Activated naive CD8-positive, alpha-beta T cell (primary cell): ENCODE measurements at regions not wholly inside any gene's neighbourhood (a gene's known extent, or its start where the extent isn't known, plus 50 kb on each side); places are given as distances from the start of the nearest gene placed in this dataset.

Experiments used
- H3K27ac Mint-ChIP-seq: one replicate; pipeline ENCODE4 v1.8.0; 2021; ENCODE audit warnings: mixed read lengths
- H3K27me3 Mint-ChIP-seq: one replicate; pipeline ENCODE4 v1.8.0; 2021; ENCODE audit warnings: mixed read lengths
- H3K36me3 Mint-ChIP-seq: one replicate; pipeline ENCODE4 v1.8.0; 2021; ENCODE audit warnings: mixed read lengths
- H3K4me1 Mint-ChIP-seq: one replicate; pipeline ENCODE4 v1.8.0; 2021; ENCODE audit warnings: low read depth, mixed read lengths
- H3K4me3 Mint-ChIP-seq: one replicate; pipeline ENCODE4 v1.8.0; 2021; ENCODE audit warnings: mild to moderate bottlenecking, mixed read lengths
- H3K9me3 Mint-ChIP-seq: one replicate; pipeline ENCODE4 v1.8.0; 2021; ENCODE audit warnings: low read depth, mixed read lengths

DNA sequence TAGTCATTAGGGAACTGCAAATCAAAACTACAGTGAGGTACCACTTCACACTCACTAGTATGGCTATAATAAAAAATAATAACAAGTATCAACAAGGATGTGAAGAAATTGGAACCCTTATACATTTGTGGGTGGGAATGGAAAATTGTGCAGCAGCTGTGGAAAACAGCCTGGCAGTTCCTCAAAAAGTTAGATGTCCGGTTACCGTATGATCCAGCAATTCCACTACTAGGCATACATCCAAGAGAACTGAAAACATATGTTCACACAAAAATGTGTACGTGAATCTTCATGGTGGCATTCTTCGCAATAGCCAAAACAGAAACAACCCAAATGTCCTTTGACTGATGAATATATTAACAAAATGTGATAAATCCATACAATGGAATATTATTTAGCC lies 187.9 kb upstream of the LYSMD4 start:
- no peaks in the 10 kb centered on the region for H3K4me1 Mint-ChIP-seq
- no peaks in the 10 kb centered on the region for H3K36me3 Mint-ChIP-seq
- H3K9me3 Mint-ChIP-seq = no peaks in the 10 kb centered on the region
- no peak overlapping the region for H3K27ac Mint-ChIP-seq
- peaks cover 28% of the 10 kb centered on the region for H3K27me3 Mint-ChIP-seq
- H3K4me3 Mint-ChIP-seq = no peak overlapping the region

DNA sequence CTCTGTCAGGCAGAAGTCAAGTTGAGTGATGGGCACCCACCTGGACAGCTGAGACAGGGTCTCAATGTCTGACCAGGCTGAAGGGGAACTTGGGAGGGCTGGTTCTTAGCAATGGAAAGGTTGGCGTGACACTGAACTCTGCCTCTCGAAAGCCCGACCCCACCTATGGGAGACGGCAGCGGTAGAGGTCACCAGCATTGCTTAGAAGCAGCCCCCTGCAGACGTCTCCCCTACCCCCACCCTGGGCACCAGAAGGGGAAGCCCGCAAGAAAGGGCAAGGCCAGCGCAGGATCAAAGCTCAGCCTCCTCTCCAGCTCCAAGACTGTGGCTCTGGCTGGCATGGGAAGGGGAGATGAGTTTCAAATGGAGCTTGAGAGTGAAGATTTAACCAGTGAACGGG lies 184.8 kb upstream of the LYSMD4 start:
- no peaks in the 10 kb centered on the region for H3K36me3 Mint-ChIP-seq
- no peak overlapping the region for H3K27ac Mint-ChIP-seq
- H3K4me3 Mint-ChIP-seq = no peak overlapping the region
- no peaks in the 10 kb centered on the region for H3K9me3 Mint-ChIP-seq
- H3K4me1 Mint-ChIP-seq = no peaks in the 10 kb centered on the region
- peaks cover 27% of the 10 kb centered on the region for H3K27me3 Mint-ChIP-seq

DNA sequence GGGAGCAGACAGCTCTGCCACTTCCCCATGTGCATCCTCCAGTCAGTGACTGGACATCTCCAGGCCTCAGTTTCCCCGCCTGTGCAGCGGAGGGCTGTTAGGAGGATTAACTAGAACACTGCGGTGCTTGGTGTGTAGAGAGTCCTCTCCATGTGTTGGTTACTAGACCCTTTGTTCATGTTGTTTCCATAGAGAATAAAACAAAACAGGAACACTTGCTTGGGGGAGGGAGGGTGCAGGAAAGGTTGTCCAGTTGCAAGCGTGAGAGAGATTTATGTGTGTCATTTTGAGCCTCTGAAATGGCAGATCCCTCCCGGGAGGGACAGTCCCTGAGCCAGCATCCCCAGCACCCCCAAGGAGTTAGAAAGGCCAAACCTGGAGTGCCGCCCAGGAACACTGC lies 184.0 kb upstream of the LYSMD4 start:
- Mint-ChIP-seq H3K9me3 (no peaks in the 10 kb centered on the region), H3K4me3 (no peak overlapping the region), H3K27ac (no peak overlapping the region), H3K27me3 (peaks cover 24% of the 10 kb centered on the region), H3K4me1 (no peaks in the 10 kb centered on the region), H3K36me3 (no peaks in the 10 kb centered on the region)

GRCh38 chr15:99916668-99917223 lies 183.5 kb upstream of the LYSMD4 start:
- Mint-ChIP-seq H3K4me1 (no peaks in the 10 kb centered on the region), H3K9me3 (no peaks in the 10 kb centered on the region), H3K27ac (no peak overlapping the region), H3K27me3 (peaks cover 21% of the 10 kb centered on the region), H3K4me3 (no peak overlapping the region), H3K36me3 (no peaks in the 10 kb centered on the region)

DNA sequence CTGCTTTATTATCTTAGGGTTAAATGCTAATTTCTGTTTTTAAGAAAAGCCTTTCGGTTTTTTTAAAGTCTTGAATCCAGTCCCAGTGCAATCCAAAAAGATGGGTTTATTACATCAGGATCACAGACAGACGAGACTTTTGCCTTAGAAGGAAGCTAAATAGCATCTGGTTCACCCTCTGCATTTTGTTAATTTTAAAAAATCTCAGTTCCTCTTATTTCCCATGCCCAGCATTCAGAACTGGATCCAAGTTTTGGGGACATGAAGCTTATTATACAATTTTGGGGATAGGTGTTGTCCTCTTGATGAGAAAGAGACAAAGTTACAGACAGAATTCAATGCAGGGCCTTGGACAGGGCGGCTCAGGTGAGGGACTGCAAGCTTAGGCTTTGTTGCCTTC lies 181.5 kb upstream of the LYSMD4 start:
- H3K27ac Mint-ChIP-seq = no peak overlapping the region
- no peaks in the 10 kb centered on the region for H3K9me3 Mint-ChIP-seq
- H3K36me3 Mint-ChIP-seq = no peaks in the 10 kb centered on the region
- peaks cover 14% of the 10 kb centered on the region for H3K27me3 Mint-ChIP-seq
- H3K4me1 Mint-ChIP-seq = no peaks in the 10 kb centered on the region
- no peak overlapping the region for H3K4me3 Mint-ChIP-seq

GRCh38 chr15:99911816-99912215 lies 178.6 kb upstream of the LYSMD4 start:
- Mint-ChIP-seq H3K27me3 (peaks cover 3% of the 10 kb centered on the region), H3K4me1 (no peaks in the 10 kb centered on the region), H3K9me3 (no peaks in the 10 kb centered on the region), H3K4me3 (no peak overlapping the region), H3K27ac (no peak overlapping the region), H3K36me3 (no peaks in the 10 kb centered on the region)

DNA sequence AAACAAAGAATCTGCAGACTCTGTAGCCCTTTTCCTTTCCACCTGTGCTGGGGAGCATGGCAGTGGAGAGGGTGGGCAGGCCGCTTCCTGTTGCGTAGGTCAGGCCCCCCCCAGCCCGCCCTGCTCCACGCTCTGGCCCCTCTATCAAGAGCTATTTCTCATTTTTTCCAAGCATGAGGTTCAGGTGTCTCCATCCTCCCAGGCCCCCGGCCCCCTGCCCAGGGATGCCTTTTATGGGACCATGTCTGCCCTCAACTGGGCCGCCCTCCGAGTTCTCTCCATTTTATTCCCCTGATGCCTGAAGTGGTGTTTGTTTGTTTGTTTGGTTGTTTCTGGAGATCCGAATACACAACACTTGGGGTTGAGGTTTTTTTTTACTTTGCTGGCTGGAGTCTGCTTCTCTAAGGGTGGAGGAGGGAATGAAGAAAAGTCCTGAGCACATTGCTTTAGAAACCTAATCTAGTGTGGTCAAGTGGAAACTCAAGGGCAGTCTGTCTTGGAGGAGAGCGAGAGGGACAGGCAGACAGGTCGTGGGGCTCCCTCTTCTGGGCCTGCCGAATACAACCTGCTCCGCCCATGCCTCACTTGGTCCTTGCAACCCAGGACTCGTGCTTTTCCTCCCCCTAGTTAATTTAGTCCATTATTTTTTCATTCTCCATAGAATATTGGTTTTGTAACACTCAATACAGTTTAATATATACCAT lies 176.5 kb upstream of the LYSMD4 start:
- Mint-ChIP-seq H3K9me3 (no peaks in the 10 kb centered on the region), H3K4me1 (no peaks in the 10 kb centered on the region), H3K36me3 (no peaks in the 10 kb centered on the region), H3K27me3 (no peaks in the 10 kb centered on the region), H3K27ac (no peak overlapping the region), H3K4me3 (no peak overlapping the region)

GRCh38 chr15:99907698-99908097 lies 174.5 kb upstream of the LYSMD4 start:
- no peaks in the 10 kb centered on the region for H3K9me3 Mint-ChIP-seq

DNA sequence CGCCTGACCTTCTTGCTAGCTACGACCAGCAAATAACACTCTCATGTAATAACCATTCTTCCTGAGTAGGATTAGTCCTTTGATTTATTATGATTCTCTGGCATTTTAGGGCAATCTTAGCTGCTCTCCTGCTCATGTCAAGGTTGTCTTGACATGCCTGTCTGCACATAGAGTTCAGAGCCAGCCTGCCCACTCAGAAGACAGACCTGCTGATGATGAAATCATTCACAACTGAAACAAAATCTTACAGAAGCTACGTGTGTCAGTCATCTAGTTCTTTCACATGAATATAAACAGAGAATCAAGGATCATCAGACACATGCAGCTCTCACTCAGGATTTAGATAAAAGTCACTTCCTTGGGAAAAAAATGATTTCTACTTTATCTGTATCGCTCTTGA lies 173.6 kb upstream of the LYSMD4 start:
- Mint-ChIP-seq H3K4me1 (no peaks in the 10 kb centered on the region), H3K27me3 (no peaks in the 10 kb centered on the region), H3K9me3 (no peaks in the 10 kb centered on the region), H3K4me3 (no peak overlapping the region), H3K36me3 (peaks cover 3% of the 10 kb centered on the region), H3K27ac (no peak overlapping the region)

More at GRCh38 chr15:99907698-99908097, 174.5 kb upstream of the LYSMD4 start:
- Mint-ChIP-seq H3K27me3 (no peaks in the 10 kb centered on the region), H3K4me1 (no peaks in the 10 kb centered on the region), H3K27ac (no peak overlapping the region), H3K36me3 (no peaks in the 10 kb centered on the region), H3K4me3 (no peak overlapping the region)

DNA sequence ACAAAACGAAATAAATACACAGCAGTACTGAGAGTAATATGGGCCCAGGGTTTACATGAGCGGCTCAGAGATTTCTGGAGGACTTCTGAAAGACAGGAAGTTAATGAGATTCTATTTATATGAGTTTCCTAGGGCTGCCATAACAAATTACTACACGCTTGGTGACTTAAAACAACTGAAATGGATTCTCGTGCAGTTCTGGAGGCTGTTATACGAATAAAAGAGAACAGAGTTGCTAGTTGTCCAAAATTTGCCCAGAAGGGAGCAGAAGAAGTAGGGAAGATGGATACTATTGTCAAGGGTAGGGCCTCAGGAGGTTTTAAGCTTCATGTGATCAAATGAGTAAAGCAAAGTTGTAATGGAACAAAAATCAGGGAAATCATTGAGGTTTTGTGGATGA lies 173.1 kb upstream of the LYSMD4 start:
- H3K27me3 Mint-ChIP-seq = no peaks in the 10 kb centered on the region

GRCh38 chr15:99902248-99902928 lies 169.2 kb upstream of the LYSMD4 start:
- H3K27ac Mint-ChIP-seq = no peak overlapping the region
- H3K4me3 Mint-ChIP-seq = no peak overlapping the region
- H3K9me3 Mint-ChIP-seq = peaks cover 4% of the 10 kb centered on the region
- no peaks in the 10 kb centered on the region for H3K4me1 Mint-ChIP-seq
- H3K27me3 Mint-ChIP-seq = no peaks in the 10 kb centered on the region
- peaks cover 11% of the 10 kb centered on the region for H3K36me3 Mint-ChIP-seq

More for the DNA sequence above, 173.1 kb upstream of the LYSMD4 start:
- peaks cover 3% of the 10 kb centered on the region for H3K36me3 Mint-ChIP-seq
- no peaks in the 10 kb centered on the region for H3K9me3 Mint-ChIP-seq
- no peak overlapping the region for H3K4me3 Mint-ChIP-seq
- no peaks in the 10 kb centered on the region for H3K4me1 Mint-ChIP-seq
- no peak overlapping the region for H3K27ac Mint-ChIP-seq

DNA sequence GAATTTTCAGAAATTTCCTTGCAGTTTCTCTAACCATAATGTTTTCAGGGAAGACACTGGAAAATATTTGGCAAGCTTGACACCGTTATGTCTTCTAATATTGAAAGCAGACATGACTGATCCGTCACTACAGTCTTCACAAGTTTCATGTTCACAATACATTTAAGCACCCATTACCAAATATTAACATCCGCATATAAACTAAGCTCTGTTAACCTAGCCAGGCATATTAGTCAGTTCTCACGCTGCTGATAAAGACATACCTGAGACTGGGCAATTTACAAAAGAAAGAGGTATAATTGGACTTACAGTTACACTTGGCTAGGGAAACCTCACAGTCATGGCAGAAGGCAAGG lies 162.7 kb upstream of the LYSMD4 start:
- Mint-ChIP-seq H3K27ac (no peak overlapping the region), H3K36me3 (peaks cover 16% of the 10 kb centered on the region), H3K27me3 (no peaks in the 10 kb centered on the region), H3K4me1 (no peaks in the 10 kb centered on the region), H3K4me3 (no peak overlapping the region), H3K9me3 (peaks cover 4% of the 10 kb centered on the region)

- H3K4me3 Mint-ChIP-seq = no peak overlapping the region
- no peak overlapping the region for H3K27ac Mint-ChIP-seq
- peaks cover 4% of the 10 kb centered on the region for H3K9me3 Mint-ChIP-seq
- peaks cover 16% of the 10 kb centered on the region for H3K36me3 Mint-ChIP-seq
- no peaks in the 10 kb centered on the region for H3K27me3 Mint-ChIP-seq
- H3K4me1 Mint-ChIP-seq = no peaks in the 10 kb centered on the region
Observed at GRCh38 chr15:99895189-99895955, 162.1 kb upstream of the LYSMD4 start.

DNA sequence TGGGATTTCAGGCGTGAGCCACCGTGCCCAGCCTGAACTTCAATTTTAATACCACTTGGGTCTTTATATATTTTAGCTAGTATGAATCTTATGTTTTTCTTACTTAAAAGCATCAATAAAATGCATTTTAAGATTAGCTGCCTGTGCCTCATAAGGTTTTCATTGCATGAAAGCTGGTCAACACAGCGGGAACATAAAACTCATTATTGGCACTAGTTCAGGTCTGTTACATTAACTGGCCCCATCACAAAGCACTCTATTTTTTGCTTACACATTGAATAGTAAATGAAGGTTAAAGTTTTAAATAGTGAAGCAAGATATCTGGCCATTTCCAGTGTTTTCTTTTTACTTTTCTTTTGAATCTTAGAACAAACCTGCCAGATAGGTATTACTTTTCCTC lies 145.6 kb upstream of the LYSMD4 start:
- Mint-ChIP-seq H3K9me3 (no peaks in the 10 kb centered on the region), H3K4me3 (no peak overlapping the region), H3K4me1 (no peaks in the 10 kb centered on the region), H3K27ac (no peak overlapping the region), H3K36me3 (peaks cover 15% of the 10 kb centered on the region), H3K27me3 (no peaks in the 10 kb centered on the region)

GRCh38 chr15:99873451-99873850 lies 140.2 kb upstream of the LYSMD4 start:
- no peaks in the 10 kb centered on the region for H3K9me3 Mint-ChIP-seq
- no peak overlapping the region for H3K4me3 Mint-ChIP-seq
- peaks cover 2% of the 10 kb centered on the region for H3K36me3 Mint-ChIP-seq

More at GRCh38 chr15:99873451-99873850, 140.2 kb upstream of the LYSMD4 start:
- no peak overlapping the region for H3K27ac Mint-ChIP-seq
- H3K27me3 Mint-ChIP-seq = no peaks in the 10 kb centered on the region
- H3K4me1 Mint-ChIP-seq = no peaks in the 10 kb centered on the region
